CD1c-positive myeloid dendritic cell (primary cell): ENCODE measurements at regions not wholly inside any gene's neighbourhood (a gene's known extent, or its start where the extent isn't known, plus 50 kb on each side); places are given as distances from the start of the nearest gene placed in this dataset.
"Not testable (repeated sequence)": the region's sequence is repeated elsewhere in the genome, so short reads cannot be mapped to it uniquely, and the experiment has no call there.

ENCODE experiments used
- DNase-seq: peaks from one replicate; pipeline ENCODE4 v3.0.0-alpha.2; 2016; ENCODE audit errors: extremely low spot score

DNA sequence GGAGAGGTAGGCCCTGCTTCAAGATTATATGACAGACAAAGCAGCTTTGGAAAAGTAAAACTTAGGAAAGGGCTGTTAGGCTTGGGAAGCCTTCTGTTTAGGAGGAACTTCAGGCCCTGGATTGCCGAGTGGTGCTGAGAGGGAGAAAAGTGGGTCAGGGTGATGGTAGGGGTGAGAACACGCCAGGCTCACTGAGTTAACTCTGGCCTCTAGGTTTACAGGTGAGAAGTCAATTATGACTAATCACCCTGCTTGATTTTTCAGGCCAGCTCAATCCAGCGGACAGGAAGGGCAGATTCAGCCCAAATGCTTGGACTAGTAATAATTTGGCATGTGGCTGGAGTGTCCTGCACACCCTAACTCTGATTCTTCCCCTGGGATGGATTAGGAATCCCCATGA lies 365.1 kb upstream of the LMCD1 start:
- DNase-seq = no peak

DNA sequence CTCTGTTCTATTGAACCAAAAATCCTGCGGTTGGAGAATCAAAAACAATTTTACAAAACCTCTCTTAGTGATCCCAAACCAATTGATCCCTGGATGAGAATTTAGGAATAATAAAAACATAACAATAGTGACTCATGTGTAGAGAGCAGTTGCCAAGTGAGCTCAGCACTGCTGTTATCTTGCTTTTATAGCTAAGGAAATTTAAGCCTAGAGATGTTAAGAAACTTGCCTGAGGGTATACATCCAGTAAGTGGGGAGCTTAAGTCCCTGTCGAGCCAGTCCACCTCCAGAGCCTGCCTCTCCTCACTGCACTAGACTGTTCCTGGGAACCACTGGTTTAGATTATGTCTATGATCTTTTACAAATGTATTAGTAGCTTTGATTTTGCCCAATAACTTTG lies 358.4 kb upstream of the LMCD1 start:
- no peak for DNase-seq

DNA sequence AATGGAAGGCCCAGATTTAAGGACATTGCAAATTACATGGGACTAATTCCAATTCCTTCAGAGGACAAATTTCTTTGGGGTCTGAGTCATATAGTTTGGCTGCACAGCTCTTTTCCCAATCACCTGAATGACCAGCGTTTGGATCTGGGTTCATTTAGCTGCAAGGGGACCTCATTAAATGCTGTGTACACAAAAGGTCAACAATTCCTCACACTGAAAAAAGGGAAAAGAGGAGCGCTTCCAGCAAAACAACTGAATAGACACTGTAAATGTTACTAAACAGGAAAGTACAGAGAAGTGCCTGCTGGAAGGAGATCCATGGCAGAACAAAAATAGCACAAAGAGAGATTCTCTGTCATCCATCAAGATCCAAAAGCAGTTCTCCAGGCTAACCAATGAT lies 356.0 kb upstream of the LMCD1 start:
- DNase-seq = no peak

DNA sequence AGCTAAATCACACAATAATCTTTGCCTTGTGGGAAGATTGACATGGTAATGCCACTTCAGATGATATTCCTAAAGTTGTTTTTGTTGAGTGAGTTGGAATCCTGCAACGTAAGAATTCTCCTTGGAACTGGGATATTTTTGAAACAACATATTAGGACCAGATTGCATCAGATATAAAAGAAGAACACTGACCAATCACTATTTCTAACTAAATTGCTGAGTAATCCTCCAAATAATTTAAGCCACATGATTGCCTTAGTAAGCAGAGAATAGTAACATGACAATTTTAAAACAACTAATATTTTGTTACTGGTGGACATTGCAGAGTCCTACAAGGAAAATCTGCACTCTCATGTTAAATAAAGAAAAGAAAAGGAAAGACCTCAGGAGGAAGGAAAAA lies 353.9 kb upstream of the LMCD1 start:
- DNase-seq = no peak

DNA sequence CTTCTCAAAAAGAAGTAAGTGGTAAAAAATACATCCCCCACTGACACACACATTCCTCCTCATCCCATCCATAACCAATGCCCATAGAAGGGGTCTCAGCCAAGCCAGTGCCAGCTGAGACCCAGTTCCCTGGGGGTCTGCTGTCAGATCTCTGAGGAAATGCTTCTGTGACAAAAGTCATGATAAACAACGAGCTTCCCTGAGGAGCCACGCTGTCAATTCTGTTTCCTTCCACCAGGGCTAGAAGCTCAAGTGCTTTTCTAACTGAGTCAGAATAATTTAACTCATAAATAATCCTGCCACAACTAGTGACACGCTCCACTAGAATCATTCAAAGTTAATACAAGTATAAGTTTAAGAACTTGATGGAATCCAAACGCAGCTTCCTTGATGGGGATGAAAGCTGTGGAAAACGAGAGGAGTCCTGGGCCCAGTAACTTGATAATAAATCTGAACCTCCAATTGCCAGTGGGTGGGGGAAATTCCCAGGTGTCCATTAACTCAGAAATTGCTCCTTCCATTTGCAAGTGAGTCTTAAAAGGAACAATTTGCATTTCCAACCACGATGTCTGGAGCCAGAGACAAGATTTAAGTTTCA lies 348.7 kb upstream of the LMCD1 start:
- no peak for DNase-seq

DNA sequence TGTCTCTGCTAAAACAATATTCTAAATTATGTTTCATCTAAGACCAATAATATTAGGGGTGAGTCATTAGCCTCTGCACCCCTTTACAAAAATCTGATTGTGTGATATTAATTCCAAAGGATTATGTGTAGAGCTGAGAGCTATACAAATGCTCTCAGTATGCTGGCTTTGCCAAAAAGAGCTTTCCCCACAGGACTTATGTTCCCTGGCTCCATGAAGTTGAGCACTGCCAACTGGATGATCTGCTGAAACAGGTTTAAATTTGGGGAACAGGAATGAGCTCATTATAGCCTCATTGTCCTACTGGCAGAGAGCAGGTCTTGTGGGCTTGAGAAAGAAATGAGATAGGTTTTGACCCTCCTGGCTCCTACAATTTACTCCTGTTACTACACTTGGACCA lies 347.8 kb upstream of the LMCD1 start:
- DNase-seq = no peak

DNA sequence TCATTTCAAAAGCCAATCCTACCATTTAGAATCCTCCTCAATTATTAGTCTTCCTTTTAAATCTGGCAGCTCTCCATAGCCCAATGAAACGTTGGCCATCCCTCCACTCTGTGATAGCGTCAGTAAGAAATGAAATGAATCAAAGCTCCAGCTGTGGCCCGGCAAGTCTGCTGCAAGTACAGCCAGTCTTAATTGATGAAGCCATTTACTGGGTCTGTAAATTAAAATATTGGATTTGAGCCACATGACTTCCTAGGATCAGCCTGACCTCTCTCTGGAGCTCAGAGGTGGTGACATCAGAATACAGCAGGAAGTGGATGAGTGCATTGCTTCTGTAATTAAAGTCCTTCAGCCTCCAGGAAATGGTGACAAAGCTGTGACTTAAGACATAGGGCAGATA lies 347.0 kb upstream of the LMCD1 start:
- no peak for DNase-seq

DNA sequence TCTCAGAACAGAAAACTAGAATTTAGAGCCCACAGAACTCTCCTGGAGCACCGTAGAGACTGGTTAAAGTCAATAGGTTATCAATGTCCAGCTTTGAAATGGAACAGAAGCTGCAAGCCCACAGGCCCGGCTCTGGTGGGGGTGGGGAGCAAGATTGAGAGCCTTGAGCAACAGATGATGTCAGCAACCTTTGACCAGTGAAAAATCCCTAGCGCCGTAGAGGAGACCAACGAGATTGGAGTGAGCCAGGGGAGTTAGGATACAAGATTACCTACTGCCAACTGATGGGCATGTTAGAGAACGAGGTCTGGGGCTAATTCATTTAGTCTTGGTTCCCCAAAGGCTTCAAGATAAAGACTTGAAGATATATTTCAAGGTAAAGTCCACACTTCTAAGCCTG lies 345.5 kb upstream of the LMCD1 start:
- DNase-seq = no peak

DNA sequence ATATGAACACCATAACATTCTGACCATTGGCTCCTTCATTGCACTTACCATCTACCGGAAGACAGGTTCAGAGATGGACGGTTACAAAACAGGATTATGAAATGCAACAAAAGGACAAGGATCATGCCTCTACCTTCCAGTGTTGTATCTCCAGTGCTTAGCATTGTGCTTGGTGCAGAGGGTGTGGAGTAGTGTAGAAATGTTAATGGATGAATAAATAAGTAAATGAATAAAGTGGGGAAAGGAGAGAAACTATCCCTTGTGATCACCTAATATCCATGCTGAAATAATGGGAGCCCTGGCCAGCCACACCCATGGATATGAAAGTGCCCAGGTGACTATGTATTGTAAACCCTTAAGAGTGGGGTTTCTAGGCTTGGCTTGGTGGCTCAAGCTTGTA lies 344.8 kb upstream of the LMCD1 start:
- DNase-seq = no peak

DNA sequence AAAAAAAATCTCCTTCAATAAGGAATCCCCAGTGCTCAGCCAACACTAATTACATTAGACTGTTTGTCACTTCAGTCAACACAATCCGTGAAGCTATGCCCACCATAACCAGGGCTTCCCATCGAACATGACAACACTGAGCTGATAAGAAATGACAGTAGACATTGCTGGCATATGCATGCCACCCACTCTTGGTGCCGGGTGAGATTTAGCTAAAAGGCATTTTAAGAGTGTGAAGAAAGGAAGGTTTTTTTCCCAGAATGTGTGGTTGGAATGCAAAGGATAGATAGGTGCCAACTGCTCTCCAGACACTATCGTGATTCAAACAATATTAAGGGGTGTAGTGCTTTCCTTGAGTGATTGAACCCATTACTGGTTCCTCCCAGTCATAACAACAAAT lies 344.0 kb upstream of the LMCD1 start:
- no peak for DNase-seq

DNA sequence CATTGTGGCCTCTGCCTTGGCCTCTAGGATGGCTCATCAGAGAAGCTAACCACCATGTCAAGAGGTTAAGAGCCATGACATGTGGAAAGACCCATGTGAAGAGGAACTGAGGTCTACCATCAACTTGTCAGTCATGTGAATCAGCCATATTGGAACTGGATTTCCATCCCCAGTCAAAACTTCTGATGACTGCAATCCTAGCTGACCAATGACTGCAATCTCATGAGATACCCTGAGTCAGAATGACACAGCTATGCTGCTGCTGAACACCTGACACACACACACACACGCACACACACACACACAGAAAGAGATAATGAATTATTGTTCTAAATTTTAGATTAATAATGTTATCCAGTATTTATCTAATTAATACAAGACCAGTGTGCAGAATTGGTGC lies 337.5 kb upstream of the LMCD1 start:
- DNase-seq = no peak

DNA sequence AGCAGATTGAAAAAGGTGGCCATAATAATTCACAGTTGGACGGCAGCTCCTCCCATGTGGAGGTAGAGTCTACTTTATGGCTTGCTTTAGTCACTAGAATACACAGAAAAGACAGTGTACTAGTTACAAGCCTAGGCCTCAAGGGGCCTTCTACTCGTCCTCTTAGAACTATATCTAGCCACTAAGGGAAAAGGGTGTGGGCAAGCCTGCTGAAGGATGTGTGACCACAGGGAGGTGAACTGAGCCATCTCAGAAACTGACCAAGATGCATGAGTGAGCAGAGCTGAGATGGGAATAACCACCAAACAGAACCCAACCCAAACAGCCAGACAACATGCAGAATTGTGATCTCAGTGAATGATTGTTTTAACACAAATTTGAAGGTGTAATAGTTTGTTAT lies 335.6 kb upstream of the LMCD1 start:
- no peak for DNase-seq

DNA sequence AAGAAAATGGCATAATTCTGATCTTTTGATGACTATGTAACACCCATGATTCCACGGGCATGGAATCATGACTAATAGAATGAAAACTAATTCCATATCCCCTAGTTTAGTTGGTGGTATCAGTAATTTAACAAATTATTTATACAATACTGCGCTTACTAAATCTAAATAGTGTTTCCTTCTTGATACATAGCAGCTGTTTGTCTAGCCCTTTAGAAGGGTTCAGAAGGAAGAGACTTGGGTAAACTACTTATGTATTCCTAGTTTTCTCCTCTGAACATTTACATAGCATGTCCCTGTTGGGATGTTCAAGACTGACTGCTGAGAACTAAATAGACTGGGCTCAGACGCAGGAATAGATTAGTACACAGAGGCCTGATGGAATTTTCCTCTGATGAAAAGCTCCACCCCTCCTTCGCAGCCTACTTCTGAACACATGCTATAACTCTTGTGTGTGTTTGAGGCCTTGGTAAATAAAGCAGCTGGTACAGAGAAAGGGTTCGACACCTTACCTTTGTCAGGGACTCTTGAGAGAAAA lies 330.6 kb upstream of the LMCD1 start:
- DNase-seq = no peak

DNA sequence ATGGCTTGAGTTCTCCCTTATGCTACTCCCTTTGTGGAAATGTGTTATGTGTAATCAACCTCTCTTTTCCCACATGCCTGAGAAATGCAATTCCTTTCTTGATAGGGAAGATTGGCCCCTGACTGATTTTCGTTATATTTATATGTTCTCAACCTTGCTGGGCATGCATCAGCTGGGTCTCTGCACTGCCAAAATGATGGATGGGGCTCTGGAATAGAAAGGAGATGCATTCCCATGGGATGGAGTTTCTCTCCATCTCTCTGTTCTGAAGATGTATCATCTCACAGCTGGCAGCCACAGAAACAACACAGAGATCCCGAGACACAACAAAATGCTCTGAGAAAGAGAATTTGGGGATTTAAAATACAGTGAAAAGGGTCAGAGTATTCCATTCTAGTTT lies 327.7 kb upstream of the LMCD1 start:
- no peak for DNase-seq

DNA sequence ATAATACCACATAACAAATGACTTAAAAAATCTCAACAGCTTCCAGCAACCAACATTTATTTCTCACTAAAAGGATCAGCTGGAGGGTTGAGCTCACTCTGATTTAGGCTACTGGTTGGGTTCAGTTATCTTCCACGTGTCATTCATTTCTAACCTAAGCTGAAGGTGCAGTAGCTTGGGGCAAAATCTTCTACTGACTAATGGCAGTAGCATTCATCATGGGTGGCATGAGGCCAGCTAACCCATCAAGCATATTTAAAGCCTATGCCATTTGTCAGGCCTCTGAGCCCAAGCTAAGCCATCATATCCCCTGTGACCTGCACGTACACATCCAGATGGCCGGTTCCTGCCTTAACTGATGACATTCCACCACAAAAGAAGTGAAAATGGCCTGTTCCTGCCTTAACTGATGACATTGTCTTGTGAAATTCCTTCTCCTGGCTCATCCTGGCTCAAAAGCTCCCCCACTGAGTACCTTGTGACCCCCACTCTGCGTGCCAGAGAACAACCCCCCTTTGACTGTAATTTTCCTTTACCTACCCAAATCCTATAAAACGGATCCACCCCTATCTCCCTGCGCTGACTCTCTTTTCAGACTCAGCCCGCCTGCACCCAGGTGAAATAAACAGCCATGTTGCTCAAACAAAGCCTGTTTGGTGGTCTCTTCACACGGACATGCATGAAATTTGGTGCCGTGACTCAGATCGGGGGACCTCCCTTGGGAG lies 324.7 kb upstream of the LMCD1 start:
- not testable (repeated sequence) for DNase-seq

DNA sequence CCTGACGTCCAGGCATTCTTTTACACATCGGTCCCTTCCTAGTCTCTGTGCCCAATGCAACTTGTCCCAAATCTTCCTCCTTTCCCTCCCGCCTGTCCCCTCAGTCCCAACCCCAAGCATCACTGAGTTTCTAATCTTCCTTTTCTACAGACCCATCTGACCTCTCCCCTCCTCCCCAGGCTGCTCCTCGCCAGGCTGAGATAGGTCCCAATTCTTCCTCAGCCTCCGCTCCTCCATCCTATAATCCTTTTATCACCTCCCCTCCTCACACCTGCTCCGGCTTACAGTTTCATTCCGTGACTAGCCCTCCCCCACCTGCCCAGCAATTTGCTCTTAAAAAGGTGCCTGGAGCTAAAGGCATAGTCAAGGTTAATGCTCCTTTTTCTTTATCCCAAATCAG lies 323.1 kb upstream of the LMCD1 start:
- not testable (repeated sequence) for DNase-seq

DNA sequence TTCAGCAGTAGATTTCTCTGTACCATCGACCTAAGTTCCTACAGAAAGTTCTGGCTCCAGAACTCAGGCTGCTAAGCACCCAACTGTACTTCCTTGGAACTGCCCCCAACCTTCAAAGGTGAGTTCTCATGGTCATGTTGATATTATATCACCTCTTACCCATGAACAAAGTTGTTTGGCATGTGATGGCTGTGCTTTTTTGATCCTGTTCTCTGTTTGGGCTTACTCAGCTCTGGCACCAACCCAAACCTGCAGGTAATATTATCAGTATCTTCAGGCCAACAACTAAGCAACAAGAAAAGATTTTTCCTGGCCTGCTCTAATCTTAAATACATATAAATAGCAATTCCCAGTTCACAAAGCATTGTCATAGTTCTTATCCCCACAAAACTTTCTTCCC lies 318.7 kb upstream of the LMCD1 start:
- DNase-seq = no peak

DNA sequence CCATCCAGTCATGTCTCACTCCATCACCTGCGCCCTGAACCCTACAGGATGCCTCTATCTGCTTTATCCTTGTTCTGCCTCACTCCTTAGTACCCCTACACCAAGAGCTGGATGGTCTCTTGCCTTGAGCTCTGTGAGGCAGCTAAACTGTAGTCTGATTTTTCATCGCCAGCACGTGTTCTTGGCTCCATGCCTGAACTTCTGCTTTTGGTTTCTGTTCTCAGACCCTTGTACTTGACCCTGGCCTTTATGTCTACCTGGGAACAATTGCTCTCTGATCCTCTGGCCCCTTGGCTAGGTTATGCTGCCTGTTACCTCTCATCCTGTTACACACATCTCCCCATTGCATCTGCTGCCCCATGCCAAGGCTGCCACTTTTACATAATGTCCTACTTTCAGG lies 318.0 kb upstream of the LMCD1 start:
- DNase-seq = no peak

DNA sequence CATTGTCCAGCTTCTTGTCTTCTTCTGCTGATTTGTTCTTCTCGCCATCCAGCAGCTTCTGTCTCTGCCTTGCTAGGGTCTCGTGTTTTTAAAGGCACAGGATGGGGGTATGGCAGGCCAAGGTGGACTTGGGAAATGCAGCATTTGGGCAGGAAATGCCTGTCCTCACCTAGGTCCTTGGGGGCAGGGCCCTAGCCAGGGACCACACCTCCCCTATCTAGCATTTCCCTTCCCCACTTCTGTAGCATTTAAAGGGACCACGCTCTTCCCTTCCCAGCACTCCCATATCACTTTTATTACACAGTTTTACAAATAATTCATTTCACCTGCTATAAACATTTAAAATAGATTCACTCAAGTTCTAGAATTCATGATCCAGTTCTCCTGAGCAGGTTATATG lies 315.4 kb upstream of the LMCD1 start:
- DNase-seq = no peak

DNA sequence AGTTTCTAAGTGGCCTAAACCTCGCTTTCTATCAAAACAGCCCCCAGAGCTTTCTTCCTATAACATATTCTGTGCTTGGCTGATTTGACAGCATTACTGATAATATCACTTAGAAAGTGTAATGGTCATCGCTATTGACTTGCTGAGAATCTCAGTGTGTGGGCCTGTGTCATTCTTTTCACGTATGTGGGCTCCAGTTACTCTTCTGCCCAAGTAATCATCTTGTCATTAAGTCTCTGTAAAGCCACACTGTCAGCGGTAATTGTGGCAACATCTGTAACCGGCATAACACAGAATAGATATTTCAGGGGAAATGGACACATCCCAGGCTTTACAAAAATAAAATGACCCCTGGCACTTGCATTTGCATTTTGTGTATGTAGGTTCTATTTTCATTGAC lies 313.6 kb upstream of the LMCD1 start:
- DNase-seq = no peak

DNA sequence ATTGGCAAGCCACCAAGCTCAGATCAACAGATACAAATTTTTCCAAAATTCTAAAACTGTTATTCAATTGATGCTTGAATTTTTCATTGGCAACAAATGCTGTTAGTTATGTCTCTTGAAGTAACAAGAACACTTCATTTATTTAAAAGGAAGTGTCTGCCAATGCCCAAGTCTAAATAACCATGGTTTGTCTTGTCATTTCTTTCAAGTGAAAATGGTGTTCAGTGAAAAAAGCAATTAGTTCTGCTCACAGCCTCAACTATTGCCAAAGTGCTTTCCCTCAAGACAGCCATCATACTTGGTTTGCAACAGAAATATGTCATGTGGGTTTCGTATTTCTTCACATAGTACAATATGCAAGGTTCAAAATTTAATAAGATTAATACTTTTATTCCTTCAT lies 312.6 kb upstream of the LMCD1 start:
- DNase-seq = no peak

DNA sequence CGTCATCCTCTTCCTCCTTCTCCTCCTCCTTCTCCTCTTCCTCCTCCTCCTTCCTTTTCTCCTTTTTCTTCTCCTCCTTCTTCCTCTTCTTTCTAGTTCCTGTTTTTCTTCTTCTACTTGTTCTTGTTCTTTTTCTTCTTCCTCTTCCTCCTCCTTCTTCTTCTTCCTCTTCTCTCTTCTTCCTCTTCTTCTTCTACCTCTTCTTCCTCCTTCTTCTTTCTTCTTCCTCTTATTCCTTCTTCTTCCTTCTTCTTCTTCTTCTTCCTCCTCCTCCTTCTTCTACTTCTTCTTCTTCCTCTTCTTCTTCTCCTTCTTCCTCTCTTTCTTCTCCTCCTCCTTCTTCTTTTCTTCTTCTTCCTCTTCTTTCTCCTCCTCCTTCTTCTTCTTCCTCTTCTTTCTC lies 310.2 kb upstream of the LMCD1 start:
- no peak for DNase-seq

DNA sequence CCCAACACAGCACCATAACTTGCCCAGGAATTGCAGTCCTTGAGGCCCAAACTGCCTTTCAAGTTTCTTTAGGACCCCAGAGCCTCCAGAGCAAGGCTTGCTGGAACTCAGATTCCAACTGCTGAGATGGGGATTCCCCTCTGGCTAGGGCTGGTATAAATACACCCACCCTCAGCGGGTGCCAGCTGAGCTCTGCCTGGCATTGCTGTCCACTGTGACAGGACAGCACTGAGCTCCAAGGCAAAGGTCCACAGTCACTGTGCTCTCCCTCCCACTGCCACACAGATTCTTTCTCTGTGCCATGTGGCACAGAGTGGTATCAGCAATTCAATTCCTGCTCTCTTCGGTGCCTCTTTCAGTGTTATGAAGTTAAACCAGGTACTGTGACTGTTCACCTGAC lies 304.2 kb upstream of the LMCD1 start:
- DNase-seq = no peak

DNA sequence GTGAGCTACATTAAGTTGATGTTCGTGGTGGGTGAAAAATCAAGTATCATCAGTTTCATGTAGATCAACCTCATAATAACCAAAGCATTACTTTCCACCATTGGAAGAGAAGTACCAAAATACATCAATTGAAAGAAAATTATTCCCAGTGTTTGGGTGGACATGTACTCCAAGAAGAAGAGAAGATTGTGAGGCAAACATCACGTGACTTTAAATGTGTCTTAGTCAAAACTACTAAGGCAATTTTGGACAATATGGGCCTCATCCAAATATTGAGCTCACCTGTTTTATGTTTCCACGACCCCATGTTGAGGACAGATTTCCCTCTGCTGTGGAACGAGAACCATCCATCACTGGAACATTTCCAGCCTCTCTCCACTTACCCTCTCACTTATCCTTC lies 303.0 kb upstream of the LMCD1 start:
- no peak for DNase-seq
